Kidney (tissue), 13 donors: ENCODE measurements at regions not wholly inside any gene's neighbourhood (a gene's known extent, or its start where the extent isn't known, plus 50 kb on each side); places are given as distances from the start of the nearest gene placed in this dataset.
A peak's percentile ranks its signal among the peaks of the same experiment; 100 is the strongest.

Source experiments
- DNase-seq, 5 donors: peaks; one replicate each; pipeline ENCODE4 v3.0.0-alpha.2; 2013 to 2020
- FAIRE-seq: peaks from 2 replicates; lab custom pipeline; 2012; peaks lifted over from hg19 to GRCh38; lab: Jason Lieb, UNC
- H3K27ac ChIP-seq, 2 donors: one replicate each; pipeline ENCODE4 v1.7.0; 2013; ENCODE audit warnings: low read depth in 2 of 2, low read length in 2 of 2, inconsistent platforms in 1 of 2
- H3K27me3 ChIP-seq: one replicate; pipeline ENCODE4 v1.7.1; 2013; ENCODE audit warnings: low read length, inconsistent platforms; ENCODE audit not compliant: control insufficient read depth, insufficient read depth
- H3K36me3 ChIP-seq, 3 donors: one replicate each; pipeline versions ENCODE4 v1.7.0 to v1.7.1; 2013; ENCODE audit warnings: low read length in 3 of 3, control low read depth in 1 of 3, inconsistent platforms in 1 of 3; ENCODE audit not compliant: insufficient read depth in 3 of 3, control insufficient read depth in 2 of 3
- H3K4me1 ChIP-seq, 3 donors: one replicate each; pipeline versions ENCODE4 v1.7.0 to v1.7.1; 2013; ENCODE audit warnings: low read length in 3 of 3, inconsistent platforms in 1 of 3, low read depth in 1 of 3; ENCODE audit not compliant: control insufficient read depth in 2 of 3, insufficient read depth in 2 of 3
- H3K4me3 ChIP-seq, 3 donors: one replicate each; pipeline versions ENCODE4 v1.7.0 to v1.8.1; 2013; ENCODE audit warnings: low read length in 3 of 3, control low read depth in 1 of 3, inconsistent platforms in 1 of 3
- H3K9ac ChIP-seq, 3 donors: one replicate each; pipeline versions ENCODE4 v1.7.0 to v1.7.1; 2013; ENCODE audit warnings: low read length in 3 of 3, control low read depth in 1 of 3, inconsistent platforms in 1 of 3
- H3K9me3 ChIP-seq, 3 donors: one replicate each; pipeline versions ENCODE4 v1.7.0 to v1.7.1; 2013; ENCODE audit warnings: low read length in 3 of 3, control low read depth in 1 of 3, inconsistent platforms in 1 of 3; ENCODE audit not compliant: control insufficient read depth in 2 of 3, insufficient read depth in 1 of 3
- CTCF ChIP-seq: IDR thresholded peaks from 3 replicates; pipeline ENCODE4 v1.5.1; 2012; ENCODE audit warnings: mild to moderate bottlenecking, moderate library complexity, borderline replicate concordance; ENCODE audit not compliant: insufficient read depth; ENCODE audit errors: extremely low read depth
- intact Hi-C: fragments of 100-400 bp; cut with DNase I; formaldehyde crosslinking; loops from one replicate; pipeline ENCODE4 v1.11.1; 2022
- donor health status: control.
- donor health status: control.
- donor health status: control.
- donor health status: control.
- donor health status: control.
- donor health status: DM: yes; HTN: yes; CAD: no.
- donor health status: Normal renal cell carcinoma (clear cell type).

GRCh38 chr15:38788918-38789317, 224.3 kb upstream of the RASGRP1 start:
- no peak for DNase-seq
- intact Hi-C loops = no loop called here
- no peak overlapping the region for H3K27ac ChIP-seq
- no peaks in the 10 kb centered on the region for H3K36me3 ChIP-seq
- H3K9me3 ChIP-seq = no peaks in the 10 kb centered on the region
- FAIRE-seq = no peak
- H3K27me3 ChIP-seq = no peaks in the 10 kb centered on the region
- no peak for TF ChIP-seq CTCF
- no peak overlapping the region for H3K4me3 ChIP-seq
- H3K4me1 ChIP-seq = no peaks in the 10 kb centered on the region
- no peak overlapping the region for H3K9ac ChIP-seq

GRCh38 chr15:38789566-38789965, 225.0 kb upstream of the RASGRP1 start:
- Histone ChIP-seq H3K9me3 (no peaks in the 10 kb centered on the region), H3K4me1 (no peaks in the 10 kb centered on the region), H3K27ac (no peak overlapping the region), H3K9ac (no peak overlapping the region), H3K4me3 (no peak overlapping the region), H3K27me3 (no peaks in the 10 kb centered on the region), H3K36me3 (no peaks in the 10 kb centered on the region)
- intact Hi-C loops = no loop called here
- TF ChIP-seq CTCF = no peak
- no peak for DNase-seq
- FAIRE-seq = no peak

GRCh38 chr15:38793206-38793810, 228.7 kb upstream of the RASGRP1 start:
- DNase-seq = peak in 2 of 5 donors; percentile 30 to 59
- Histone ChIP-seq H3K36me3 (no peaks in the 10 kb centered on the region), H3K4me3 (no peak overlapping the region), H3K4me1 (no peaks in the 10 kb centered on the region), H3K27ac (no peak overlapping the region), H3K9me3 (no peaks in the 10 kb centered on the region), H3K27me3 (no peaks in the 10 kb centered on the region), H3K9ac (no peak overlapping the region)
- no peak for TF ChIP-seq CTCF
- intact Hi-C loops = no loop called here
- no peak for FAIRE-seq
